Type B pancreatic cell (in vitro differentiated cells): ENCODE measurements at regions not wholly inside any gene's neighbourhood (a gene's known extent, or its start where the extent isn't known, plus 50 kb on each side); places are given as distances from the start of the nearest gene placed in this dataset.

ENCODE experiments used
- DNase-seq: peaks from one replicate; pipeline ENCODE4 v3.0.0; 2021; ENCODE audit warnings: mixed read lengths; ENCODE audit not compliant: unreplicated experiment; ENCODE audit errors: extremely low spot score
- H3K27ac Mint-ChIP-seq: 2 replicates; pipeline ENCODE4 v1.8.0; 2021; ENCODE audit warnings: mild to moderate bottlenecking, mixed read lengths
- H3K27me3 Mint-ChIP-seq: 2 replicates; pipeline ENCODE4 v1.8.0; 2021; ENCODE audit warnings: mixed read lengths
- H3K36me3 Mint-ChIP-seq: 2 replicates; pipeline ENCODE4 v1.8.0; 2021; ENCODE audit warnings: mixed read lengths
- H3K4me1 Mint-ChIP-seq: one replicate; pipeline ENCODE4 v1.8.0; 2021; ENCODE audit warnings: mixed read lengths; ENCODE audit not compliant: unreplicated experiment
- H3K4me3 Mint-ChIP-seq: 2 replicates; pipeline ENCODE4 v1.8.0; 2021; ENCODE audit warnings: mild to moderate bottlenecking, mixed read lengths
- H3K9me3 Mint-ChIP-seq: 2 replicates; pipeline ENCODE4 v1.8.0; 2021; ENCODE audit warnings: mixed read lengths
- CTCF ChIP-seq: fragments of 200-600 bp; sonication (generic); conservative IDR thresholded peaks from 2 replicates; pipeline ENCODE4 v1.5.0; 2021; ENCODE audit warnings: antibody characterized with exemption, mild to moderate bottlenecking

GRCh38 chr6:140180306-140180705, 805.9 kb upstream of the CITED2 start:
- no peak overlapping the region for H3K4me3 Mint-ChIP-seq
- H3K27me3 Mint-ChIP-seq: no peaks in the 10 kb centered on the region
- DNase-seq: no peak
- H3K27ac Mint-ChIP-seq: no peak overlapping the region
- no peaks in the 10 kb centered on the region for H3K36me3 Mint-ChIP-seq
- H3K9me3 Mint-ChIP-seq: no peaks in the 10 kb centered on the region
- TF ChIP-seq CTCF: no peak
- peaks cover 5% of the 10 kb centered on the region for H3K4me1 Mint-ChIP-seq

- H3K36me3 Mint-ChIP-seq: no peaks in the 10 kb centered on the region
- peaks cover 5% of the 10 kb centered on the region for H3K4me1 Mint-ChIP-seq
- TF ChIP-seq CTCF: no peak
- no peak overlapping the region for H3K27ac Mint-ChIP-seq
- H3K9me3 Mint-ChIP-seq: no peaks in the 10 kb centered on the region
- no peak overlapping the region for H3K4me3 Mint-ChIP-seq
- DNase-seq: no peak
- no peaks in the 10 kb centered on the region for H3K27me3 Mint-ChIP-seq
These were observed 804.5 kb upstream of the CITED2 start for GRCh38 chr6:140178935-140179334.

- Mint-ChIP-seq H3K27me3 (no peaks in the 10 kb centered on the region), H3K4me3 (no peak overlapping the region), H3K27ac (no peak overlapping the region), H3K36me3 (no peaks in the 10 kb centered on the region), H3K4me1 (peaks cover 3% of the 10 kb centered on the region), H3K9me3 (no peaks in the 10 kb centered on the region)
- no peak for DNase-seq
- no peak for TF ChIP-seq CTCF
These were observed 804.1 kb upstream of the CITED2 start for GRCh38 chr6:140178520-140178919.

GRCh38 chr6:140176306-140176705, 801.9 kb upstream of the CITED2 start:
- Mint-ChIP-seq H3K4me1 (no peaks in the 10 kb centered on the region), H3K27me3 (no peaks in the 10 kb centered on the region), H3K27ac (no peak overlapping the region), H3K36me3 (no peaks in the 10 kb centered on the region), H3K4me3 (no peak overlapping the region), H3K9me3 (peaks cover 4% of the 10 kb centered on the region)
- TF ChIP-seq CTCF: no peak
- no peak for DNase-seq

- Mint-ChIP-seq H3K27ac (no peak overlapping the region), H3K9me3 (peaks cover 4% of the 10 kb centered on the region), H3K4me1 (no peaks in the 10 kb centered on the region), H3K27me3 (no peaks in the 10 kb centered on the region), H3K36me3 (no peaks in the 10 kb centered on the region), H3K4me3 (no peak overlapping the region)
- no peak for TF ChIP-seq CTCF
- no peak for DNase-seq
These were observed 801.0 kb upstream of the CITED2 start for GRCh38 chr6:140175486-140175885.

- peaks cover 4% of the 10 kb centered on the region for H3K9me3 Mint-ChIP-seq
- no peak overlapping the region for H3K27ac Mint-ChIP-seq
- H3K27me3 Mint-ChIP-seq: no peaks in the 10 kb centered on the region
- no peak overlapping the region for H3K4me3 Mint-ChIP-seq
- TF ChIP-seq CTCF: no peak
- DNase-seq: no peak
- no peaks in the 10 kb centered on the region for H3K36me3 Mint-ChIP-seq
- H3K4me1 Mint-ChIP-seq: no peaks in the 10 kb centered on the region
These were observed 800.1 kb upstream of the CITED2 start for GRCh38 chr6:140174524-140174923.
